ENCODE measurements at regions not wholly inside any gene's neighbourhood (a gene's known extent, or its start where the extent isn't known, plus 50 kb on each side); places are given as distances from the start of the nearest gene placed in this dataset.
"Not testable (repeated sequence)": the region's sequence is repeated elsewhere in the genome, so short reads cannot be mapped to it uniquely, and the experiment has no call there.

- no peak for DNase-seq
These were observed 112.3 kb downstream of the MIAT start for GRCh38 chr22:26769663-26770062.

- DNase-seq = no peak
These were observed 113.2 kb downstream of the MIAT start for GRCh38 chr22:26770624-26771023.

GRCh38 chr22:26773054-26773453 is 115.7 kb downstream of the MIAT start:
- DNase-seq = not testable (repeated sequence)

GRCh38 chr22:26775394-26775793 is 118.0 kb downstream of the MIAT start:
- no peak for DNase-seq

- peak; percentile 18 for DNase-seq
These were observed 119.9 kb downstream of the MIAT start for GRCh38 chr22:26777156-26777801.

GRCh38 chr22:26778372-26778771 is 121.0 kb downstream of the MIAT start:
- DNase-seq = no peak

- no peak for DNase-seq
These were observed 121.7 kb downstream of the MIAT start for GRCh38 chr22:26779108-26779507.

- DNase-seq = no peak
These were observed 122.5 kb downstream of the MIAT start for GRCh38 chr22:26779929-26780328.

- no peak for DNase-seq
These were observed 123.1 kb downstream of the MIAT start for GRCh38 chr22:26780521-26780920.

- no peak for DNase-seq
These were observed 123.7 kb downstream of the MIAT start for GRCh38 chr22:26781062-26781461.

- DNase-seq = no peak
These were observed 124.2 kb downstream of the MIAT start for GRCh38 chr22:26781596-26781995.

- DNase-seq = no peak
These were observed 126.5 kb downstream of the MIAT start for GRCh38 chr22:26783885-26784284.

GRCh38 chr22:26784772-26785171 is 127.4 kb downstream of the MIAT start:
- DNase-seq = no peak

GRCh38 chr22:26785932-26786331 is 128.5 kb downstream of the MIAT start:
- peak; percentile 25 for DNase-seq

- no peak for DNase-seq
These were observed 129.0 kb downstream of the MIAT start for GRCh38 chr22:26786398-26786797.

- no peak for DNase-seq
These were observed 132.6 kb downstream of the MIAT start for GRCh38 chr22:26789951-26790350.

GRCh38 chr22:26792522-26792921 is 135.1 kb downstream of the MIAT start:
- no peak for DNase-seq

GRCh38 chr22:26796785-26797184 is 139.4 kb downstream of the MIAT start:
- no peak for DNase-seq

GRCh38 chr22:26797910-26798309 is 140.5 kb downstream of the MIAT start:
- DNase-seq = peak; percentile 19

- no peak for DNase-seq
These were observed 141.2 kb downstream of the MIAT start for GRCh38 chr22:26798462-26799065.

- DNase-seq = no peak
These were observed 143.5 kb downstream of the MIAT start for GRCh38 chr22:26800858-26801257.

GRCh38 chr22:26801449-26801848 is 144.1 kb downstream of the MIAT start:
- DNase-seq = no peak

- no peak for DNase-seq
These were observed 146.9 kb downstream of the MIAT start for GRCh38 chr22:26804315-26804714.

- DNase-seq = no peak
These were observed 147.6 kb downstream of the MIAT start for GRCh38 chr22:26804911-26805539.
